H7 (cell line): ENCODE measurements at regions not wholly inside any gene's neighbourhood (a gene's known extent, or its start where the extent isn't known, plus 50 kb on each side); places are given as distances from the start of the nearest gene placed in this dataset.

Source experiments
- DNase-seq: peaks from one replicate; pipeline ENCODE4 v3.0.0; 2012
- H3K27me3 ChIP-seq: 2 replicates; pipeline ENCODE4 v1.6.0; 2011; ENCODE audit warnings: mild to moderate bottlenecking, low read length; ENCODE audit not compliant: control insufficient read depth, insufficient read depth
- H3K36me3 ChIP-seq: replicated peaks from 2 replicates; pipeline ENCODE4 v1.5.1; 2011; ENCODE audit warnings: low read length; ENCODE audit not compliant: control insufficient read depth, insufficient read depth
- H3K4me3 ChIP-seq: 2 replicates; pipeline ENCODE4 v1.5.1; 2011; ENCODE audit warnings: low read depth, mild to moderate bottlenecking, control low read depth, low read length, moderate library complexity; ENCODE audit not compliant: insufficient read depth

DNA sequence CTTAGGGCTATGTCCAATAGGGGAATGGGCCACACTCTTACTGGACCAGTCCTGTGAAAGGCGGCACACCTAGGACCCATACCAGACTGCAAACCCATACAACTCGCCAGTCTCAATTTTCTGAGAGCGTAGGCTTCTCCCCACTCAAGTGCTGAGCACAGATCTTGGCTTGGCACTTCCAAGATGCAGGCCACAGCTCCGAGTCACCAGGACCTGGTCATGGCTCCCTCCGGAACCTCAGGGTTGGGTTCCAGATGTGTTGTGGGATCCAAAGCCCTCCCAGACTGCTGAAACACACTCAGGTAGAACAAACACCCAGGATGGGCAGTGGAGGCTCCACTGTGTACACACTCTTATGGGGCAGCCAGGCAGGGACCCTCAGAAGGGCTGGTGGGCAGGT lies 103.3 kb downstream of the TMEM144 start:
- Histone ChIP-seq H3K4me3 (no peak overlapping the region), H3K27me3 (no peaks in the 10 kb centered on the region), H3K36me3 (no peaks in the 10 kb centered on the region)
- no peak for DNase-seq

DNA sequence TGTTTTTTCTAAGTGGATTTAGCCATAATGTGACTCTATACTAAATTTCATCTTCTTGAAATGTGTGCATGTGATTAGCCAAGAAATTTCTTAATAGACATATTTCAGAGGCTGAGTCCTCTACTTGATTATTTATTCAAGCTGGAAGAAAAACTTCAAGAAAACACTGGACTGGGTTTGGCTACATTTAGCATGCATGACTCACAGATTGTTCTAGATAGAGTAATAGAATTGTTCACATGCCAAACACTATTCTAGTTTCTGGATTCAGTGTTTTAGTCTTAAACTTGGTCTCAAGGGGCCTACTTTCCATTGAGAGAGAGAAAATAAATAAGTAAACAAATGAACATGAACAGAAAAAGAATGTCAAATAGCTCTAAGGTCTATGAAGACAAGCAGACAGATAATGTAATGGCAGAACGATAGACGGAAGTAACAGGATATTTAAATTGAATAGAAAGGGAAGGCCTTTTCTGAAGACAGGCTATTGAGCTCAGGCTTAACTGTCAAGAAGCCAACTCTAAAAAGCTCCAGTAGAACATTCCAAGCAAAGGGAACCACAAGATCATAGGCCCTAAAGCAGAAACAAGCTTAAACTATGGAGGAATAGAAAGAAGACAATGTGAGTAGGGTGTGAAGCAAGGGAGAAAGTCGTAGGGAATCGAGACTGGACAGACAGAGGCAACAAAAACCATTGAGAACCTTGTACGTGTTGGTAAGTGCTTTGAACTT lies 104.6 kb downstream of the TMEM144 start:
- no peaks in the 10 kb centered on the region for H3K27me3 ChIP-seq
- no peaks in the 10 kb centered on the region for H3K36me3 ChIP-seq
- H3K4me3 ChIP-seq, result no peak overlapping the region
- DNase-seq, result no peak

DNA sequence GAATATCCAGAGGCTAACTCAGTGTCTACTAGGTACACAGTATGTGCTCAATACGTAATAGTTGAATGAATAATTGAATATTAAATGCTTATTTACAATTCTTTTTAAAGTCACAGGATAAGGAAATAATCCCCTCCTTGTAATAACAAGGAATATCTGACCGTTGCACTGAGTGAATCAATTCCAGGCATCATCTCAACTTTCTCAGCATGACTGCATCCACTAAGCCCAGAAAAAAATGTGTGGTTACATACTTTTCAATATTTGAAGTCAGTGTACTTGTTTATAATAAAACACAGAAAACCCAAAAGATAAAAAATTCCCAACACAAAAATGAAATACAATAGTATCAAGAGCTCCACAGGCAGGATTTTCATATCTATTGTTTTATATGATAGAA lies 105.4 kb downstream of the TMEM144 start:
- no peaks in the 10 kb centered on the region for H3K27me3 ChIP-seq
- no peak for DNase-seq

GRCh38 chr4:158316264-158316663 lies 106.0 kb downstream of the TMEM144 start:
- Histone ChIP-seq H3K4me3 (no peak overlapping the region), H3K36me3 (no peaks in the 10 kb centered on the region), H3K27me3 (no peaks in the 10 kb centered on the region)
- no peak for DNase-seq

More for the DNA sequence above, 105.4 kb downstream of the TMEM144 start:
- no peak overlapping the region for H3K4me3 ChIP-seq
- H3K36me3 ChIP-seq, result no peaks in the 10 kb centered on the region

GRCh38 chr4:158319880-158320279 lies 109.6 kb downstream of the TMEM144 start:
- H3K4me3 ChIP-seq, result no peak overlapping the region
- DNase-seq, result no peak
- H3K36me3 ChIP-seq, result no peaks in the 10 kb centered on the region
- no peaks in the 10 kb centered on the region for H3K27me3 ChIP-seq

- no peak for DNase-seq
- Histone ChIP-seq H3K27me3 (no peaks in the 10 kb centered on the region), H3K36me3 (no peaks in the 10 kb centered on the region), H3K4me3 (no peak overlapping the region)
Measured at GRCh38 chr4:158322109-158322508, 111.8 kb downstream of the TMEM144 start.

GRCh38 chr4:158327525-158327924 lies 117.2 kb downstream of the TMEM144 start:
- Histone ChIP-seq H3K27me3 (no peaks in the 10 kb centered on the region), H3K36me3 (no peaks in the 10 kb centered on the region)
- peak; percentile 47 for DNase-seq

GRCh38 chr4:158331863-158332262 lies 121.6 kb downstream of the TMEM144 start:
- H3K36me3 ChIP-seq, result no peaks in the 10 kb centered on the region
- no peak overlapping the region for H3K4me3 ChIP-seq
- no peaks in the 10 kb centered on the region for H3K27me3 ChIP-seq
- no peak for DNase-seq

More at GRCh38 chr4:158327525-158327924, 117.2 kb downstream of the TMEM144 start:
- no peak overlapping the region for H3K4me3 ChIP-seq

DNA sequence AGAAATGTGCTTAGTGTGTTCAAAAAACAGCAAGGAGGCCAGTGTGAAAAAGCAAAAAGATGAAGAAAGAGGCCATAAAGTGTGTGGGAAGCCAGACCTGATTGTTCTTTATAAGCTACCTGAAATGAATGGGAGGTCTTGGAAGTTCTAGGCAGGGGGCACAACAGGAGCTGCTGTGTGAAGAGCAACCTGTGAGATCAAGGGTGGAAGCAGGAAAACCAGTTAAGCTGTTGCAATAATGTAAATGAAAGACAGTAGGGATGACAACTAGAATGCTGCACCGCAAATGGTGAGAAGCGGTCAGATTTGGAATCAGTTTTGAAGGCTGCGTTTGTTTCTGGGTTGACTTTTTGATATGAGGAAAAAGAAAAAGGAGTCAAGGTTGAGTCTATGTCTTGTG lies 123.5 kb downstream of the TMEM144 start:
- Histone ChIP-seq H3K4me3 (no peak overlapping the region), H3K36me3 (no peaks in the 10 kb centered on the region), H3K27me3 (no peaks in the 10 kb centered on the region)
- peak; percentile 33 for DNase-seq

DNA sequence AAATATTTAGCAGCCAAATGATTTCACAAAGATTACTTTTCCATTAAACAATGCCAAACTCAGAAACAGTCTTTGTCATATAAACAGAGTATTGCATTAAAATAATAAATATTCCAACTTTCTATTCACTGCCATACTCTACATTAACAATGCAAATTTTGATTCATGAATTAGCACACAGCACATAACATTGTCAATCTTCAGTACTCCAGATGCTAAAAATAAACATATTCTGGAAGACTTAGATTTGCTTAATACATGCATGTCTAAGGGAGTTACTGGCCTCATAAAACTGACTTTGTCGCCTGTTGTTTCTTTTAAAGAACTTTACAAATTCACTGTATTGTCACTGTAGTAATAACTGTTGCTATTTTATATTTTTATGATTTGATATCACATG lies 131.6 kb downstream of the TMEM144 start:
- Histone ChIP-seq H3K27me3 (no peaks in the 10 kb centered on the region), H3K4me3 (no peak overlapping the region), H3K36me3 (no peaks in the 10 kb centered on the region)
- DNase-seq, result no peak

DNA sequence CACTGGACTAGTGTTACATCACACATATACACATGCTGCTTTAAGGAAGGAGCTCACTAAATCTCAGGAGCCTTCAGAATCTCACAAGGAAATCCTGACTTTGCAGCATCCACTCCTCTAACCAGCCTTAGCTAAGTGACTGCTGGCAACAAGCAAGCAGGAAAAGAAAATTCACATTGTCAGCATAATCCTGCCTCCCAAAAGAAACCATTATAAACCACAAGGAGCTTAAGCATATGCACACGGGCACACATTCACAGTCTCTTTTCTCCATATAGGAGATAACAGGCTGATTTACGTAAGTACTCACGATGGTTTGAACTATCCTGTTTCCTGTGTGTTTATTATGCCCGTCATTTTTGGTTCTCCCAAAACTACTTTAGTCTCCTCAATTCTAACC lies 136.3 kb downstream of the TMEM144 start:
- H3K36me3 ChIP-seq, result no peaks in the 10 kb centered on the region
- H3K4me3 ChIP-seq, result no peak overlapping the region
- no peak for DNase-seq
- H3K27me3 ChIP-seq, result no peaks in the 10 kb centered on the region

DNA sequence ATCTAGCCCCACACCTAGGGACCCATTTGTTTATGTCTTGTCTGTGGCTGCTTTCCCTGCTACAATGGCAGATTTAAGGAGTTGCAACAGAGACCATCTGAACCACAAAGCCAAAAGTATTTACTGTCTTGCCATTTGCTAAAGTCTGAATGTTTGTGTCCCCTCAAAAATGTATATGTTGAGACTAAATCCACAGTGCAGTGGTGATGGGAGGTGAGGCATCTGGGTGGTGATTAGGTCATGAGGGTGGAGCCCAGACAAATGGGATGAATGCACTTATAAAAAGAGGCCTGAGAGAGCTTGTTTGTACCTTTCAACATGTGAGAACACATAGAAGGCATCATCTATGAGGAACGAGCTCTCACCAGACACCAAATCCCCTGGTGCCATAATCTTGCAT lies 137.3 kb downstream of the TMEM144 start:
- DNase-seq, result no peak
- no peaks in the 10 kb centered on the region for H3K27me3 ChIP-seq
- H3K36me3 ChIP-seq, result no peaks in the 10 kb centered on the region
- H3K4me3 ChIP-seq, result no peak overlapping the region

- no peak for DNase-seq
- H3K4me3 ChIP-seq, result no peak overlapping the region
- no peaks in the 10 kb centered on the region for H3K27me3 ChIP-seq
- no peaks in the 10 kb centered on the region for H3K36me3 ChIP-seq
Measured at GRCh38 chr4:158350161-158350560, 139.9 kb downstream of the TMEM144 start.

DNA sequence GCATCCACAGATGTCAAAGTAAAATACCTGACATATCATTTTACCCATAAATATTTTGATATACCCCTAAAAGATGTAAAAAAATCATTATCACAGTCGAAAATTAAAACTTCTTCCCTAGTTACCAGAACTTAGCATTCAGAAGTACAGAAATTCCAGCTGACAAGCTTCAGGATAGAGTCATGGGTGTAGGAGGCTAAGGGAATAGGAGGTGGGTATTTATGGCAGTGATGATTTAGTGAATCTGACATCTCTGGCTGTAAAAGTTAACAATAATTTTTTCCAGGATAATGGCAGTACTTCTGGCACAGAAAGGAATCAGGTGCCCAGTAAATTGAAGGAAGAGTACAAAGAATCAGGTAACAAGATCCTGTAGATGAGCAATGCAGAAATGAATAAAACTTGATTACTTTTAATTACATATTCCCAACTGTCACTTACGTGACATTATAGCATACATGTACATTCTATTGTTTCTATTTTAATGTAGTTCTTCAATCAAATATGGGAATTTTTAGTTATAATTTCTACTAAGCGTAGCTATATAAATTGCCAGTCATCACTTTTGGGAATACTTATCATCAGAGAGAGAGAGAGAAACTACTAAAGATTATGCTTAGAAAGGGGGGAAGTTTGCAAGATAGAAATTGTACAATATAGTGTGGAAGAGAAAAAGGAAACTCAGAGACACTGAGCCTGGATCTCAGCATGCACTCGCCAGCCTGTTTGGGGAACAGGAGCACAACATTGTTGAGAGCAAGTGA lies 143.4 kb downstream of the TMEM144 start:
- no peak for DNase-seq
- H3K27me3 ChIP-seq, result no peaks in the 10 kb centered on the region
- H3K4me3 ChIP-seq, result no peak overlapping the region
- H3K36me3 ChIP-seq, result no peaks in the 10 kb centered on the region

- Histone ChIP-seq H3K36me3 (no peaks in the 10 kb centered on the region), H3K4me3 (no peak overlapping the region), H3K27me3 (no peaks in the 10 kb centered on the region)
- no peak for DNase-seq
Measured at GRCh38 chr4:158356301-158356700, 146.0 kb downstream of the TMEM144 start.
